BLaER1 treated with 17β-estradiol and CSF1 and Interleukin-3, amounts not matched to agents 10 nM and 100 nM (cell line): ENCODE measurements at regions not wholly inside any gene's neighbourhood (a gene's known extent, or its start where the extent isn't known, plus 50 kb on each side); places are given as distances from the start of the nearest gene placed in this dataset.

Experiments
- H3K27ac ChIP-seq, 11 experiments: shearing (Covaris generic); formaldehyde crosslinking; 2 replicates each; pipeline ENCODE4 v1.8.1; 2022
- H3K27me3 ChIP-seq, 11 experiments: shearing (Covaris generic); formaldehyde crosslinking; 2 replicates each; pipeline ENCODE4 v1.8.1; 2022
- H3K36me3 ChIP-seq, 11 experiments: shearing (Covaris generic); formaldehyde crosslinking; 2 replicates each; pipeline ENCODE4 v1.8.1; 2022
- H3K4me1 ChIP-seq, 10 experiments: shearing (Covaris generic); formaldehyde crosslinking; 2 replicates each; pipeline ENCODE4 v1.8.1; 2022
- H3K4me2 ChIP-seq, 11 experiments: shearing (Covaris generic); formaldehyde crosslinking; 2 replicates each; pipeline ENCODE4 v1.8.1; 2022
- H3K4me3 ChIP-seq, 10 experiments: shearing (Covaris generic); formaldehyde crosslinking; 2 replicates each; pipeline ENCODE4 v1.8.1; 2022
- H3K9ac ChIP-seq, 11 experiments: shearing (Covaris generic); formaldehyde crosslinking; 2 replicates each; pipeline ENCODE4 v1.8.1; 2022
- H3K9me3 ChIP-seq, 11 experiments: shearing (Covaris generic); formaldehyde crosslinking; replicated peaks in 1 of 11; 2 replicates each; pipeline ENCODE4 v1.8.1; 2022
- H4K20me1 ChIP-seq, 11 experiments: shearing (Covaris generic); formaldehyde crosslinking; 2 replicates each; pipeline ENCODE4 v1.8.1; 2022
- Cebpa-rat ChIP-seq, 11 experiments: shearing (Covaris generic); IDR thresholded peaks; 2 replicates each; pipeline ENCODE4 v1.8.1; 2022

- peaks cover 0 to 10% (median 3%) of the 10 kb centered on the region in 10 experiments; a peak in 6 of 20 replicates for H3K4me1 ChIP-seq
- H3K27me3 ChIP-seq = no peaks in the 10 kb centered on the region
- H3K36me3 ChIP-seq = no peaks in the 10 kb centered on the region
- no peak overlapping the region for H3K4me2 ChIP-seq
- peaks cover 11 to 16% (median 13%) of the 10 kb centered on the region in 11 experiments for H3K9me3 ChIP-seq
- H3K27ac ChIP-seq = no peak overlapping the region
- H4K20me1 ChIP-seq = no peaks in the 10 kb centered on the region
- no peak for TF ChIP-seq Cebpa-rat (IDR thresholded peaks at IDR 0.05)
- no peak overlapping the region for H3K9ac ChIP-seq
- no peak overlapping the region for H3K4me3 ChIP-seq
Measured at GRCh38 chr2:20933714-20934113, 110.2 kb downstream of the APOB start.

GRCh38 chr2:20931346-20931745 is 108.4 kb upstream of the LDAH start:
- no peak for TF ChIP-seq Cebpa-rat (IDR thresholded peaks at IDR 0.05)
- Histone ChIP-seq H3K4me2 (peak overlapping the region in 2 of 11 experiments; percentile 4 to 54; a peak in 2 of 22 replicates), H3K27me3 (no peaks in the 10 kb centered on the region), H3K4me3 (no peak overlapping the region), H3K36me3 (no peaks in the 10 kb centered on the region), H3K4me1 (peaks cover 0 to 10% (median 3%) of the 10 kb centered on the region in 10 experiments; a peak in 6 of 20 replicates), H3K9me3 (peaks cover 27 to 32% (median 30%) of the 10 kb centered on the region in 11 experiments), H3K27ac (no peak overlapping the region), H4K20me1 (no peaks in the 10 kb centered on the region), H3K9ac (no peak overlapping the region)

GRCh38 chr2:20930928-20931327 is 108.0 kb upstream of the LDAH start:
- Histone ChIP-seq H3K27ac (no peak overlapping the region), H3K9me3 (peaks cover 27 to 32% (median 30%) of the 10 kb centered on the region in 11 experiments), H3K4me3 (no peak overlapping the region), H3K27me3 (no peaks in the 10 kb centered on the region), H4K20me1 (no peaks in the 10 kb centered on the region), H3K4me1 (peaks cover 0 to 10% (median 3%) of the 10 kb centered on the region in 10 experiments; a peak in 6 of 20 replicates), H3K36me3 (no peaks in the 10 kb centered on the region), H3K9ac (no peak overlapping the region), H3K4me2 (peak overlapping the region in 2 of 11 experiments; percentile 4 to 54; a peak in 2 of 22 replicates)
- TF ChIP-seq Cebpa-rat (IDR thresholded peaks at IDR 0.05) = no peak

- Histone ChIP-seq H3K36me3 (no peaks in the 10 kb centered on the region), H3K4me2 (no peak overlapping the region), H3K9ac (no peak overlapping the region), H4K20me1 (no peaks in the 10 kb centered on the region), H3K9me3 (peaks cover 27 to 32% (median 30%) of the 10 kb centered on the region in 11 experiments), H3K4me3 (no peak overlapping the region), H3K27me3 (no peaks in the 10 kb centered on the region), H3K27ac (no peak overlapping the region), H3K4me1 (peaks cover 0 to 10% (median 3%) of the 10 kb centered on the region in 10 experiments; a peak in 6 of 20 replicates)
- TF ChIP-seq Cebpa-rat (IDR thresholded peaks at IDR 0.05) = no peak
Measured at GRCh38 chr2:20929721-20930120, 106.8 kb upstream of the LDAH start.

GRCh38 chr2:20928617-20929016 is 105.7 kb upstream of the LDAH start:
- Histone ChIP-seq H3K4me3 (no peak overlapping the region), H4K20me1 (no peaks in the 10 kb centered on the region), H3K4me1 (peaks cover 0 to 19% (median 7%) of the 10 kb centered on the region in 10 experiments; a peak in 13 of 20 replicates), H3K4me2 (no peak overlapping the region), H3K9me3 (peaks cover 27 to 32% (median 30%) of the 10 kb centered on the region in 11 experiments), H3K27me3 (no peaks in the 10 kb centered on the region), H3K36me3 (no peaks in the 10 kb centered on the region), H3K27ac (no peak overlapping the region), H3K9ac (no peak overlapping the region)
- TF ChIP-seq Cebpa-rat (IDR thresholded peaks at IDR 0.05) = no peak

- Histone ChIP-seq H3K4me2 (no peak overlapping the region), H3K4me3 (no peak overlapping the region), H4K20me1 (no peaks in the 10 kb centered on the region), H3K9ac (no peak overlapping the region), H3K27ac (no peak overlapping the region), H3K9me3 (peaks cover 27 to 32% (median 30%) of the 10 kb centered on the region in 11 experiments), H3K27me3 (no peaks in the 10 kb centered on the region), H3K36me3 (no peaks in the 10 kb centered on the region), H3K4me1 (peaks cover 0 to 18% (median 11%) of the 10 kb centered on the region in 10 experiments; a peak in 10 of 20 replicates)
- no peak for TF ChIP-seq Cebpa-rat (IDR thresholded peaks at IDR 0.05)
Measured at GRCh38 chr2:20925265-20925889, 102.5 kb upstream of the LDAH start.

GRCh38 chr2:20919297-20919800 is 96.4 kb upstream of the LDAH start:
- H3K4me1 ChIP-seq = peaks cover 0 to 14% (median 11%) of the 10 kb centered on the region in 10 experiments; a peak in 10 of 20 replicates
- no peak for TF ChIP-seq Cebpa-rat (IDR thresholded peaks at IDR 0.05)
- H3K27ac ChIP-seq = no peak overlapping the region
- H3K9me3 ChIP-seq = no peaks in the 10 kb centered on the region
- H4K20me1 ChIP-seq = no peaks in the 10 kb centered on the region
- no peaks in the 10 kb centered on the region for H3K36me3 ChIP-seq
- H3K27me3 ChIP-seq = no peaks in the 10 kb centered on the region
- no peak overlapping the region for H3K4me3 ChIP-seq
- H3K4me2 ChIP-seq = no peak overlapping the region
- no peak overlapping the region for H3K9ac ChIP-seq

GRCh38 chr2:20917719-20918572 is 95.0 kb upstream of the LDAH start:
- TF ChIP-seq Cebpa-rat (IDR thresholded peaks at IDR 0.05) = no peak
- H3K4me2 ChIP-seq = no peak overlapping the region
- H3K9ac ChIP-seq = no peak overlapping the region
- no peaks in the 10 kb centered on the region for H3K36me3 ChIP-seq
- no peak overlapping the region for H3K4me3 ChIP-seq
- H3K4me1 ChIP-seq = peaks cover 0 to under 1% (median 0%) of the 10 kb centered on the region in 10 experiments; a peak in 1 of 20 replicates
- no peaks in the 10 kb centered on the region for H4K20me1 ChIP-seq
- no peaks in the 10 kb centered on the region for H3K9me3 ChIP-seq
- no peak overlapping the region for H3K27ac ChIP-seq
- no peaks in the 10 kb centered on the region for H3K27me3 ChIP-seq

GRCh38 chr2:20917287-20917660 is 94.4 kb upstream of the LDAH start:
- no peak overlapping the region for H3K4me2 ChIP-seq
- no peaks in the 10 kb centered on the region for H4K20me1 ChIP-seq
- H3K4me1 ChIP-seq = no peaks in the 10 kb centered on the region
- H3K9ac ChIP-seq = no peak overlapping the region
- H3K27me3 ChIP-seq = no peaks in the 10 kb centered on the region
- H3K27ac ChIP-seq = no peak overlapping the region
- no peak overlapping the region for H3K4me3 ChIP-seq
- H3K9me3 ChIP-seq = no peaks in the 10 kb centered on the region
- H3K36me3 ChIP-seq = no peaks in the 10 kb centered on the region
- no peak for TF ChIP-seq Cebpa-rat (IDR thresholded peaks at IDR 0.05)
